Nephron (organoid): ENCODE measurements at regions not wholly inside any gene's neighbourhood (a gene's known extent, or its start where the extent isn't known, plus 50 kb on each side); places are given as distances from the start of the nearest gene placed in this dataset.

Experiments used
- H3K27ac Mint-ChIP-seq, 3 experiments: 2 replicates each; pipeline ENCODE4 v1.8.0; 2020; ENCODE audit warnings: mixed read lengths in 3 of 3, mild to moderate bottlenecking in 2 of 3, moderate library complexity in 1 of 3
- H3K27me3 Mint-ChIP-seq: 2 replicates; pipeline ENCODE4 v1.8.0; 2021; ENCODE audit warnings: low read depth, mild to moderate bottlenecking, moderate library complexity, mixed read lengths
- H3K36me3 Mint-ChIP-seq: 2 replicates; pipeline ENCODE4 v1.8.0; 2020; ENCODE audit warnings: low read depth, mixed read lengths
- H3K4me1 Mint-ChIP-seq: 2 replicates; pipeline ENCODE4 v1.8.0; 2020; ENCODE audit warnings: mixed read lengths
- H3K4me3 Mint-ChIP-seq, 3 experiments: 2 replicates each; pipeline ENCODE4 v1.8.0; 2020; ENCODE audit warnings: mild to moderate bottlenecking in 3 of 3, mixed read lengths in 3 of 3, moderate library complexity in 2 of 3
- H3K9me3 Mint-ChIP-seq: 2 replicates; pipeline ENCODE4 v1.8.0; 2020; ENCODE audit warnings: mixed read lengths
- CTCF ChIP-seq, 3 experiments: fragments of 200-600 bp; sonication (generic); IDR thresholded peaks; one replicate each; pipeline ENCODE4 v1.5.0; 2021; ENCODE audit warnings: antibody characterized with exemption in 3 of 3; ENCODE audit not compliant: unreplicated experiment in 3 of 3

GRCh38 chr2:88857274-88857741, 165.8 kb downstream of the RPIA start:
- Mint-ChIP-seq H3K9me3 (peaks cover 34% of the 10 kb centered on the region), H3K27ac (no peak overlapping the region), H3K4me1 (no peaks in the 10 kb centered on the region), H3K36me3 (no peaks in the 10 kb centered on the region), H3K27me3 (no peaks in the 10 kb centered on the region), H3K4me3 (no peak overlapping the region)
- TF ChIP-seq CTCF (IDR thresholded peaks at IDR 0.05; ENCODE audit: unreplicated experiment in 3 of 3) = no peak

GRCh38 chr2:88857951-88858411, 166.5 kb downstream of the RPIA start:
- H3K36me3 Mint-ChIP-seq = no peaks in the 10 kb centered on the region
- no peaks in the 10 kb centered on the region for H3K27me3 Mint-ChIP-seq
- no peak overlapping the region for H3K27ac Mint-ChIP-seq
- peaks cover 34% of the 10 kb centered on the region for H3K9me3 Mint-ChIP-seq
- no peak overlapping the region for H3K4me3 Mint-ChIP-seq
- no peak for TF ChIP-seq CTCF (IDR thresholded peaks at IDR 0.05; ENCODE audit: unreplicated experiment in 3 of 3)
- H3K4me1 Mint-ChIP-seq = no peaks in the 10 kb centered on the region

GRCh38 chr2:88859461-88859860, 168.0 kb downstream of the RPIA start:
- H3K9me3 Mint-ChIP-seq = peaks cover 40% of the 10 kb centered on the region
- H3K27ac Mint-ChIP-seq = no peak overlapping the region
- no peak for TF ChIP-seq CTCF (IDR thresholded peaks at IDR 0.05; ENCODE audit: unreplicated experiment in 3 of 3)
- no peaks in the 10 kb centered on the region for H3K27me3 Mint-ChIP-seq
- H3K36me3 Mint-ChIP-seq = no peaks in the 10 kb centered on the region
- H3K4me1 Mint-ChIP-seq = no peaks in the 10 kb centered on the region
- H3K4me3 Mint-ChIP-seq = no peak overlapping the region

GRCh38 chr2:88860421-88861075, 169.1 kb downstream of the RPIA start:
- peaks cover 41% of the 10 kb centered on the region for H3K9me3 Mint-ChIP-seq
- no peaks in the 10 kb centered on the region for H3K4me1 Mint-ChIP-seq
- H3K27ac Mint-ChIP-seq = no peak overlapping the region
- TF ChIP-seq CTCF (IDR thresholded peaks at IDR 0.05; ENCODE audit: unreplicated experiment in 3 of 3) = no peak
- H3K27me3 Mint-ChIP-seq = no peaks in the 10 kb centered on the region
- no peak overlapping the region for H3K4me3 Mint-ChIP-seq
- H3K36me3 Mint-ChIP-seq = no peaks in the 10 kb centered on the region

GRCh38 chr2:88865801-88866371, 174.4 kb downstream of the RPIA start:
- peaks cover 30% of the 10 kb centered on the region for H3K9me3 Mint-ChIP-seq
- H3K4me3 Mint-ChIP-seq = no peak overlapping the region
- TF ChIP-seq CTCF (IDR thresholded peaks at IDR 0.05; ENCODE audit: unreplicated experiment in 3 of 3) = no peak
- H3K4me1 Mint-ChIP-seq = no peaks in the 10 kb centered on the region
- H3K36me3 Mint-ChIP-seq = no peaks in the 10 kb centered on the region
- H3K27me3 Mint-ChIP-seq = no peaks in the 10 kb centered on the region
- H3K27ac Mint-ChIP-seq = no peak overlapping the region

GRCh38 chr2:88866756-88867155, 175.3 kb downstream of the RPIA start:
- no peak overlapping the region for H3K4me3 Mint-ChIP-seq
- no peaks in the 10 kb centered on the region for H3K27me3 Mint-ChIP-seq
- no peak for TF ChIP-seq CTCF (IDR thresholded peaks at IDR 0.05; ENCODE audit: unreplicated experiment in 3 of 3)
- H3K36me3 Mint-ChIP-seq = no peaks in the 10 kb centered on the region
- no peak overlapping the region for H3K27ac Mint-ChIP-seq
- H3K4me1 Mint-ChIP-seq = no peaks in the 10 kb centered on the region
- peaks cover 26% of the 10 kb centered on the region for H3K9me3 Mint-ChIP-seq
